ENCODE measurements at regions not wholly inside any gene's neighbourhood (a gene's known extent, or its start where the extent isn't known, plus 50 kb on each side); places are given as distances from the start of the nearest gene placed in this dataset.
"Not testable (repeated sequence)": the region's sequence is repeated elsewhere in the genome, so short reads cannot be mapped to it uniquely, and the experiment has no call there.

GRCh38 chrX:125507119-125507518 is 187.4 kb downstream of the TEX13C start:
- DNase-seq, result no peak

GRCh38 chrX:125520029-125520428 is 200.4 kb downstream of the TEX13C start:
- DNase-seq, result no peak

- no peak for DNase-seq
Measured at GRCh38 chrX:125522752-125523151, 203.1 kb downstream of the TEX13C start.

GRCh38 chrX:125532411-125533089 is 212.9 kb downstream of the TEX13C start:
- DNase-seq, result no peak

- DNase-seq, result no peak
Measured at GRCh38 chrX:125533352-125533751, 213.7 kb downstream of the TEX13C start.

- no peak for DNase-seq
Measured at GRCh38 chrX:125544031-125544660, 224.5 kb downstream of the TEX13C start.

GRCh38 chrX:125544856-125545255 is 225.2 kb downstream of the TEX13C start:
- DNase-seq, result no peak

GRCh38 chrX:125577479-125577878 is 257.8 kb downstream of the TEX13C start:
- no peak for DNase-seq

GRCh38 chrX:125604448-125604847 is 284.8 kb downstream of the TEX13C start:
- DNase-seq, result no peak

- no peak for DNase-seq
Measured at GRCh38 chrX:125605145-125605544, 285.5 kb downstream of the TEX13C start.

GRCh38 chrX:125614591-125615343 is 295.1 kb downstream of the TEX13C start:
- not testable (repeated sequence) for DNase-seq

GRCh38 chrX:125620715-125621587 is 301.3 kb downstream of the TEX13C start:
- no peak for DNase-seq

GRCh38 chrX:125621588-125621927 is 301.9 kb downstream of the TEX13C start:
- DNase-seq, result no peak

GRCh38 chrX:125622899-125623298 is 303.2 kb downstream of the TEX13C start:
- DNase-seq, result no peak

GRCh38 chrX:125627676-125628075 is 308.0 kb downstream of the TEX13C start:
- DNase-seq, result no peak

GRCh38 chrX:125628435-125628834 is 308.8 kb downstream of the TEX13C start:
- DNase-seq, result no peak

GRCh38 chrX:125641405-125641804 is 321.7 kb downstream of the TEX13C start:
- DNase-seq, result no peak

GRCh38 chrX:125646195-125646594 is 326.5 kb downstream of the TEX13C start:
- DNase-seq, result peak; percentile 22

GRCh38 chrX:125651426-125651825 is 331.8 kb downstream of the TEX13C start:
- no peak for DNase-seq

GRCh38 chrX:125654501-125654900 is 334.8 kb downstream of the TEX13C start:
- DNase-seq, result no peak

GRCh38 chrX:125673758-125674157 is 354.1 kb downstream of the TEX13C start:
- DNase-seq, result no peak

- no peak for DNase-seq
Measured at GRCh38 chrX:125678258-125678657, 358.6 kb downstream of the TEX13C start.

GRCh38 chrX:125680366-125680765 is 360.7 kb downstream of the TEX13C start:
- DNase-seq, result no peak

Measured in stimulated activated CD8-positive, alpha-beta memory T cell treated with anti-CD3 and anti-CD28 coated beads, Interleukin-4, amount 100 ng/mL, for 48 hours (primary cell).